CD4-positive, alpha-beta T cell (primary cell): ENCODE measurements at regions not wholly inside any gene's neighbourhood (a gene's known extent, or its start where the extent isn't known, plus 50 kb on each side); places are given as distances from the start of the nearest gene placed in this dataset.

Experiments
- ATAC-seq: fragments of 200-7000 bp; cut with Tn5 transposase; one replicate; pipeline ENCODE4 v1.10.0; 2022; ENCODE audit warnings: mild to moderate bottlenecking; ENCODE audit not compliant: poor library complexity
- CTCF ChIA-PET: fragments of 350-600 bp; sonication (Branson Sonifier 250); formaldehyde crosslinking; loops from one replicate; lab custom pipeline; 2021; ENCODE audit warnings: antibody characterized with exemption, inconsistent platforms; lab: Charles Lee
- POLR2A ChIA-PET: fragments of 350-600 bp; sonication (Branson Sonifier 250); formaldehyde crosslinking; loops from one replicate; lab custom pipeline; 2021; ENCODE audit warnings: antibody characterized with exemption, inconsistent platforms; lab: Charles Lee
- DNase-seq, 14 experiments: peaks; one replicate each; pipeline ENCODE4 v3.0.0-alpha.2; 2013 to 2020; ENCODE audit warnings: mixed read lengths in 2 of 14
- H3K27ac ChIP-seq, 2 donors: one replicate each; pipeline versions ENCODE4 v1.5.1 to v1.7.0; 2013; ENCODE audit warnings: low read length in 2 of 2, low read depth in 1 of 2, mild to moderate bottlenecking in 1 of 2
- H3K27me3 ChIP-seq, 2 experiments: 1 replicate in 1 of 2; 2 replicates in 1 of 2; pipeline versions ENCODE4 v1.6.1 to v1.7.0; 2013; ENCODE audit warnings: low read length in 2 of 2, control low read depth in 1 of 2, mild to moderate bottlenecking in 1 of 2, moderate library complexity in 1 of 2; ENCODE audit not compliant: insufficient read depth in 2 of 2, control insufficient read depth in 1 of 2
- H3K36me3 ChIP-seq: one replicate; pipeline ENCODE4 v1.6.1; 2013; ENCODE audit warnings: low read length, control low read depth; ENCODE audit not compliant: insufficient read depth
- H3K4me1 ChIP-seq: one replicate; pipeline ENCODE4 v1.6.1; 2013; ENCODE audit warnings: low read length, control low read depth; ENCODE audit not compliant: insufficient read depth
- H3K4me3 ChIP-seq: one replicate; pipeline ENCODE4 v1.5.1; 2013; ENCODE audit warnings: mild to moderate bottlenecking, low read length, moderate library complexity
- H3K9me3 ChIP-seq, 2 experiments: 1 replicate in 1 of 2; 2 replicates in 1 of 2; pipeline versions ENCODE4 v1.6.1 to v1.7.0; 2013; ENCODE audit warnings: low read length in 2 of 2, mild to moderate bottlenecking in 2 of 2, control low read depth in 1 of 2, moderate library complexity in 1 of 2; ENCODE audit not compliant: control insufficient read depth in 1 of 2, insufficient read depth in 1 of 2
- H3K27ac Mint-ChIP-seq: one replicate; pipeline ENCODE4 v1.8.0; 2020; ENCODE audit warnings: mixed read lengths
- H3K27me3 Mint-ChIP-seq: one replicate; pipeline ENCODE4 v1.8.0; 2021; ENCODE audit warnings: mixed read lengths
- H3K36me3 Mint-ChIP-seq: one replicate; pipeline ENCODE4 v1.8.0; 2021; ENCODE audit warnings: low read depth, mixed read lengths
- H3K4me1 Mint-ChIP-seq: one replicate; pipeline ENCODE4 v1.8.0; 2021; ENCODE audit warnings: low read depth, mixed read lengths
- H3K4me3 Mint-ChIP-seq: one replicate; pipeline ENCODE4 v1.8.0; 2020; ENCODE audit warnings: mild to moderate bottlenecking, mixed read lengths
- H3K9me3 Mint-ChIP-seq: one replicate; pipeline ENCODE4 v1.8.0; 2020; ENCODE audit warnings: mixed read lengths
- CTCF ChIP-seq: fragments of 200-600 bp; IDR thresholded peaks from one replicate; pipeline ENCODE4 v1.8.0; 2022; ENCODE audit warnings: antibody characterized with exemption, mild to moderate bottlenecking
- intact Hi-C, 2 experiments: fragments of 100-400 bp; cut with DNase I in 1 of 2; cut with micrococcal nuclease in 1 of 2; formaldehyde crosslinking; loops; one replicate each; pipeline versions ENCODE4 v1.15.1 to v1.9.0; 2023 to 2025; cut with DNase I, micrococcal nuclease

DNA sequence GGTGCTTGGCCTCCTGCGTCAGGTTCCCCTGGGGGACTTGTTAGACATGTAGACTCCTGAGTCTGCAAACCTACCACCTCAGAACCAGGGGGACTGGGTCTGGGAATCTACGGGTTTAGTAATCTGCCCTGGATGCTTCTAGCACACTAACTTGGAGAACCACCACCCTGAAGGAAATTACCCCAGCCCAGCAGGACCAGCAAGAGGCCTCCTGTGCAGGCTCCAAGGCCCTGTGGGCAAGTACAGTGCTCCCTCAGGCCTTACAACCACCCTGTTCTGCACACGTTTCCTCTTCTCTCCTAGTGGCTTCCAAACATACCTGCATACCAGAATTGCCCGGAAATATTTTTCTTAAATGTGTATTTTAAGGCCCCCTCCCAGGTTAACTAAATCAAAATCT is 423.0 kb downstream of the FUT8 start:
- Histone ChIP-seq H3K36me3 (no peaks in the 10 kb centered on the region), H3K4me3 (no peak overlapping the region), H3K4me1 (peaks cover 42% of the 10 kb centered on the region), H3K27ac (no peak overlapping the region), H3K27me3 (no peaks in the 10 kb centered on the region), H3K9me3 (peaks cover 0 to 7% of the 10 kb centered on the region in 2 experiments)
- ATAC-seq (no peak), DNase-seq (no peak)
- H3K4me1 Mint-ChIP-seq = peaks cover 64% of the 10 kb centered on the region
- no peaks in the 10 kb centered on the region for H3K9me3 Mint-ChIP-seq
- H3K4me3 Mint-ChIP-seq = no peak overlapping the region
- no peak for TF ChIP-seq CTCF
- H3K36me3 Mint-ChIP-seq = no peaks in the 10 kb centered on the region
- no peaks in the 10 kb centered on the region for H3K27me3 Mint-ChIP-seq
- ChIA-PET CTCF (interaction anchor here (1.4 kb wide), 1 partner anchor 11 kb away, joined by 3 read pairs; no protein-coding TSS in a partner anchor), POLR2A (interaction anchor here (1.0 kb wide), 1 partner anchor 14 kb away, joined by 4 read pairs; no protein-coding TSS in a partner anchor)
- intact Hi-C loops = loop anchor here in 1 of 2 experiments (5.0 kb wide), 1 partner anchor 97 kb away; no protein-coding TSS in a partner anchor
- no peak overlapping the region for H3K27ac Mint-ChIP-seq

DNA sequence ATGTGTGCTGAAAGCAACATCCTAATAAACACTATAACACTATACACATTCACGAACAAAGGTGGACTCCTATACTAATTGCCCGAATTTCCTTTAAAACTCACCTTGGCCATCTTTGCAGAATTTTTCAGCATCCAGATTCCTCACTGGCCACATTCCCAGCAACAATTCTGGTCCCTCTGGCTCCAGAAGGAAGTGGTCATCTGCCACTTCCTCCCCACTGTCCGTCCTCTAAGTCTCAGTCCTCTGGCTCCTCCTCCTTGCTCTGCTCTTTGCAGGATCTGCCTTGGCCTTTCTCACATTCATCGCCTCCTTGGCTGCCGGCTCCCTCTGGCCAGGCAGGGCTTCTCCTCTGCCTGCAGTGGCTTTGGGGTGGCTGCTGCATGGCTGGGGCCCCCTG is 426.0 kb downstream of the FUT8 start:
- POLR2A ChIA-PET = no interaction called here
- no peak for TF ChIP-seq CTCF
- no peak overlapping the region for H3K27ac ChIP-seq
- no peaks in the 10 kb centered on the region for H3K36me3 ChIP-seq
- H3K36me3 Mint-ChIP-seq = no peaks in the 10 kb centered on the region
- ATAC-seq (no peak), DNase-seq (no peak)
- peaks cover 82% of the 10 kb centered on the region for H3K4me1 Mint-ChIP-seq
- H3K4me3 Mint-ChIP-seq = peak overlapping the region; percentile 7
- H3K4me3 ChIP-seq = no peak overlapping the region
- H3K9me3 Mint-ChIP-seq = no peaks in the 10 kb centered on the region
- H3K4me1 ChIP-seq = peaks cover 44% of the 10 kb centered on the region
- no peaks in the 10 kb centered on the region for H3K27me3 Mint-ChIP-seq
- H3K27me3 ChIP-seq = no peaks in the 10 kb centered on the region
- peaks cover 0 to 7% of the 10 kb centered on the region in 2 experiments for H3K9me3 ChIP-seq
- H3K27ac Mint-ChIP-seq = no peak overlapping the region
- CTCF ChIA-PET = interaction anchor here (0.6 kb wide), 1 partner anchor 12 kb away, joined by 3 read pairs; no protein-coding TSS in a partner anchor
- intact Hi-C loops = loop anchor here in 1 of 2 experiments (5.0 kb wide), 1 partner anchor 94 kb away; no protein-coding TSS in a partner anchor

GRCh38 chr14:65840118-65840751 is 427.7 kb downstream of the FUT8 start:
- intact Hi-C loops = loop anchor here in 1 of 2 experiments (10.0 kb wide), 2 partner anchors 115 to 555 kb away; no protein-coding TSS in a partner anchor
- H3K4me3 ChIP-seq = no peak overlapping the region
- no peaks in the 10 kb centered on the region for H3K27me3 ChIP-seq
- H3K4me3 Mint-ChIP-seq = no peak overlapping the region
- no peak for DNase-seq
- H3K27me3 Mint-ChIP-seq = no peaks in the 10 kb centered on the region
- TF ChIP-seq CTCF = no peak
- no peak overlapping the region for H3K27ac ChIP-seq
- H3K4me1 ChIP-seq = peaks cover 48% of the 10 kb centered on the region
- no peak for ATAC-seq
- peaks cover 0 to 7% of the 10 kb centered on the region in 2 experiments for H3K9me3 ChIP-seq
- no peaks in the 10 kb centered on the region for H3K9me3 Mint-ChIP-seq
- H3K4me1 Mint-ChIP-seq = peaks cover 94% of the 10 kb centered on the region
- CTCF ChIA-PET = interaction anchor here (0.5 to 2.5 kb wide), 2 partner anchors 16 to 494 kb away, joined by 3 to 7 read pairs; no protein-coding TSS in a partner anchor
- H3K27ac Mint-ChIP-seq = no peak overlapping the region
- H3K36me3 Mint-ChIP-seq = no peaks in the 10 kb centered on the region
- POLR2A ChIA-PET = interaction anchor here (0.9 to 1.2 kb wide), 2 partner anchors 16 to 88 kb away, joined by 3 to 4 read pairs; no protein-coding TSS in a partner anchor
- H3K36me3 ChIP-seq = no peaks in the 10 kb centered on the region
